SKM-1 treated with dmso at 0.1 percent for 144 hours (cell line): ENCODE measurements at regions not wholly inside any gene's neighbourhood (a gene's known extent, or its start where the extent isn't known, plus 50 kb on each side); places are given as distances from the start of the nearest gene placed in this dataset.

ENCODE experiments used
- DNase-seq: peaks from one replicate; lab custom pipeline; 2025; ENCODE audit not compliant: unreplicated experiment; lab: John Stamatoyannopoulos, UW

DNA sequence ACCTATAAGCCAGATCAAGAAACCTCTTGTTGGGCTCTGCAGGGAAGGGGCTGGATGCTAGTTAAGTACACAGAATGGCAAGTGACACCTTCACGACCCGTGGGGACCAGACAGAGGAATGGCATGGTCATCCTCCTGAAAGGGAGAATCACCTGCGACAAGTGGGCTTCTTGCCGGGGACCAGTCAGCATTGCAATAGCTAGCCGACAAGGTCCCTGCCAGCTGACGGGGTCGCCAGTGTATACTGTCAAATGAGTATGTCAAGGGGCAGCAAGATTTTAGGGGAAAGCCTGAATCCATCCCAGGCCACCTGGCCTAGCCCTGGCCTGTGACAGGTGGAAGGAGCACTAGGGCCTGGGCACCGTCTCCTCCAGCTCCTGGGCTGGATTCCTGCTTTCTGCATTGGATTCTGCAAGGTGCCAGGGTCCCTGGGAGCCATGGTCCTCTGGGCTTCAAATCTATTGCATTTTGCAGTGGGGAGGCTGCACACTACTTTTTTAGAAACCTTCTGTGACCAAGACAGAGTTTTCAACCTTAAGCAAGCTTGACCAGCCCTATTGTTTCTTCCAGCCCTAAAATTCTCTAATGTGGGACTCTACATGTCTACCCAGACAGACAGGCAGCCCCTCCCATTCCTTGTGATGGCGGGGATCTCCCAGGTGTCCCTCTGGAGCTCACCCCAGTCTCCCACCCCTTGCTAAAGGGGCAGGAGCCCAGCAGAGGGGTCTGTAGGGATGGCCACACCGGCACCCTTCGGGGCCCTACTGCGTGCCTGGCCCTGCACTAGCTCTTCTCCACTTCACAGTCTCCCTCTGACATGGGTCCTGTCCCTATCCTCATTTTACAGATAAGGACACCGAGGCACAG lies 178.5 kb downstream of the GLI2 start:
- no peak for DNase-seq

DNA sequence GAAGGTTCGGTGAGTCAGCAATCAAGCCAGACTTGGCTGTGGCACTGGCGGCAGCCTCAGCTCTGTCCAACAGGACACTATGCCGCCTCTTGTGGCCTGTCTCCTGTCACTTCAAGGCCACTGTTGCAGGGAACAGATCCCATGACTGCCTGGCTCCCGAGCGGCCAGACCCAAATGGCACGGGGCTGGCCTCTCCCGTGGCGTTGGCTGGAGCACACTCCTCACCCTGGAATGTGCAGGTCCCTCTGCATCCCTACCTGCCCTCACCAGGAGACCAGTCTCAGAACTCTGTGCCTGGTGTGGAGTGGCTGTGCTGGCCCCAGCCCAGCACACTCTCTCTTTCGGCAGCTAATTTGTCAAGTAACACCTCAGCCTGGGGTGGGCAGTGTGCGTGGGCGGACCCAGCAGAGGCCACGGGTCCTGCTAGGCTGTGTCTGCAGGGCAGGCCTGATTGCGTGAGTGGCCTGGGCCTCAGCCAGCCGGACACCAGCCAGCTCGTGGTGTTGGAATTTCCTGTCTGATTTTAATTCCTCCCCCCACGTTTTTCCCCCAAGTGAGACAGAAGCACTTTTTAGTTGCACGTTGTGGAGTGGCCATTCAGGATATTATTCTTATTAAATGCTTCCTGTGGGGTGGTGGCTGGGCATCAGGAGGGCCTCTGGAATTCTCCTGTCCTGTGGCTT lies 179.3 kb downstream of the GLI2 start:
- DNase-seq = no peak

DNA sequence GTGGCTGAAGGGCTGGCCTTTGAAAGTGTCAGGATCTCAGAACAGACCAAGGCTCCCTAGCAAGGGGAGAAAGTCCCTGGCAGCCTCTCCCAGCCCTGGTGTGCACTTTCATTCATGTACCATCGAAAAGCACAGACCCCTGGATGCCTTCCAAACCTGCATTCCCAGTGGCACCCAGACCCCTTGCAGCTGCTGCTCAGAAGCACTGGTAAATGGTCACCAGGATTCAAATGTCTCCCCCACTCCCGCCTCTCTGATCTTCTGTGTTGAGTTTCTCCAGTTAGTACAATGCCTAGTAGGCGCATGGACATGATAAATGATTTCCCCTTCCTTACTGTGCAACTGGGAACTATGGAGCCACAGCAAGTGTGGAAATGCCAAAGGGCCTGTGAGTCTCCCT lies 180.0 kb downstream of the GLI2 start:
- no peak for DNase-seq

GRCh38 chr2:120916446-120916845 lies 180.8 kb downstream of the GLI2 start:
- no peak for DNase-seq

DNA sequence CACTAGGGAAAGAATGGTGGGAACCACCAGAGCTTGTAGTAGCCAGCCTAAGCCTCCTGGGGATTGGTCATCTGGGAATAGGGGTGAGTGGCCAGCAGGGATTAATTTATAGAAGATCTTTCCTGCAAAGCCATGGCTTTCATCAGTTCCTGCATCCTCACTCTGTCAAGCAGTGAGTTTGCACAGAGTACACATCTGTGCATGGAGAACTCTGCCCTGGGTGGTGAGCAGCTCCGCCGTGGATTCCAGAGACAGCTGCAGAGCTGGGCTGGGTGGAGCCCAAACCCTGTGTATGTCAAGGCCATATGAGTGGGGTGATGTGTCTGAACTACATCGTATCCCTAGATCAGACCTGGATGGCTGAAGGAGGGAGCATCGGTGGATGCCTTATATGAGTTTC lies 182.2 kb downstream of the GLI2 start:
- no peak for DNase-seq

DNA sequence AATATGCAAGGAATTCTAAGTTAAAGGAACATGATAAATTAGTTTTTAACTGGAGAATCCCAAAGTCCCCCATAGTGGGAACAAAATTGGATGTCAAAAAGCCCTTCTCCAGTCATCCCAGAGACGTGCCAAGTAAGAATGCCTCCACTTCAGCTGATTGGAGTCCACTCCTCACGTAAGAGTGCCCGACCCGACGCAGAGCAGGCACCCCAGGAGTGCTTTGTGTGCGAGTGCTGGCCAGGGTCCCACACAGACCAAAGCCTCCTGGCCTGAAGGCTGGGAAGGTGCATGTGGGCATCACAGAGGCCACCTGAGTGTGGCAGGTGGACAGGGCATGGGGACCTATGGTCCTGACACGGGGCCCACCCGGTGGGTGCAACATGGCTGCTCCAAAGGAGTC lies 183.5 kb downstream of the GLI2 start:
- no peak for DNase-seq

DNA sequence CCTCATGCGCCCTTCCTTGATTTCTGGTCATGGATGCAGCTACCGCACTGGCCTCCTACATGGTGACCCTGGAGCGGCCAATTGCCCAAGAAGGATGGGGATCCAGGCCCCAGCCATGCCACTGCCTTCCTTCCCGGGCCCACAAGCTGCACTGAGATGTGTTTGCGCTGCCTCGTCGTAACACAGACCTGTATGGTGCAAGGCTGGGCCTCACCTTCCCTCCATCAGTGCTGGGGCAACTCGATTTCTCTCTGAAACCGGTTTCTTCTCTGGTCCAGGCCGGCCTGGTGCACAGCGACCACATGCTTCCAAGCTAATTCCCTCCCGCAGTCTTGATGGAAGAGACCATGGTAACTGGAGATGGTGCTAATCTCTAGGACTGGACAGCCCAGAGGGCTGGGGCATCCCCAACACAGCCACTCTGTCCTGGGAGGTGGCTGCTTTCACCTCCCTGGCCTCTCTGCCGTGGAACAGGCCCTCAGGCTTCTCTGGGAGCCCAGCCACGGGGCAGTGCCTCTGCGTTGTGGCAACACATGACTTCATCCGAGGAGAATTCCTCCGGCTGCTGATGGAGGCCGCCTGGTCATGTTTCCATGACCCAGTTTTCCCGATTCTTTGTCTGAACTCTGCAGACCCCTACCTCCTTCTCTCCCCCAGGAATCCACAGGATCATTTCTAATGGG lies 184.2 kb downstream of the GLI2 start:
- DNase-seq = no peak

DNA sequence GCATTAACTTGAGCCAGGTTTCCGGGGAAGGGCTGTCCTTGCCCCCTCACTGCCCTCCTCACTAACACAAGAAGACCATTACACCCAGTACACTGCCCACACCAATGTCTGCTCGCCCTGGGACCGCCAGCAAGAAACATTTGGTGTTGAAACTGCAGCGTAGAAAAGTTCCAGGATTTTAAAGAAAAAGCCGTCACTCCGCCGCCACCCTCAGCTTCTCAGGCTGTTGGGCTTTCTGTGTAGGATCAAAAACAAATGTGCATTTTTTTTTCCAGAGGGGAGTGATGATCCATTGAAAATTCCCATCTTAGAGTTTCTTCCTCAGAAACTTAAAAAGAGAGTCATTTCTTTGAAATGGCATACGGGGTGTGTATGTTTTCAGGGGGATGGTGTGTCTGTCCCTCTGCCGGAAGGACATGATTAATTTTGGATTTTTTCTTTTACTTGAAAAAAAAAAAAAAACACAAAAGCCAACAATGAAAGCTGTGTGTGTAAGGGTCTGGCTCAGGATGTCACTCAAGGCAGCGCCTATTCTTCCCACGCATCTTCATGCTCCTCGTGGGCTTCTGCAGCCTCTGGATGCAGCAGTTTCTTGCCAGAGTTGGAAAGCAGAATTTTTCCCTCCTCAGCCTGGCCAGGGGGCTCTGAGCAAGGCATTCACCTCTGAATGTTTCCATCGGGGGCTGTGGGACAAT lies 184.9 kb downstream of the GLI2 start:
- DNase-seq = no peak

GRCh38 chr2:120921457-120921856 lies 185.8 kb downstream of the GLI2 start:
- DNase-seq = no peak

DNA sequence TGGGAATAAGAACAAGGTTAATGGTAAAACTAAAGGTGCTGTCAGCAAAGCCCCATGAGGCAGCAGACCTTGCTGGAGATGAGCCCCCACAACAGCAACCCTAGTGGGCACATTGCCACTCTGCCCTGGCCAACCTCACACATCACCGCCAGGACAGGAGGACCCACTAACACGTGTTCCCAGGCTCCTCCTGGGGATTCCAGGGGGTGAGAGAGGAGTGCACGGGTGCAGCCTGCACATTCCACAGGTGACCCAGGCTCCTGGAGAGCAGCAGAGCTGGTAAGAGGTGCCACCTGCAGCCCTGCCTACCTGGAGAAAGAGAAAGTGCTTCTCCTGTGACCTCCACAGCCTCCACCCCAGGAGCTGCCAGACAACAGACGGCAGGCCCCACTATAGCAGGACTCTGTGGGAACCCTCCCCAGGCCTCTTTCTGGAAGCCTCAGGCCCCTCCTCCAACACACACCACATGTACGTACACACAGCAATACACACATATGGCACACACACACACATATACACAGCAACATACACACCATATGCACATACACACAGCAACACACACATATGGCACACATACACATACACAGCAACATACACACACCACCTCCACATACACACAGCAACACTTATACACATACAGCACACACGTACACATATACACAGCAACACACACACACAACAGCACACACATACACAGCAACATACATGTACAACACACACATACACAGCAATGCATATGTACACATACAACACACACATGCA lies 187.1 kb downstream of the GLI2 start:
- DNase-seq = no peak

GRCh38 chr2:120923426-120923825 lies 187.8 kb downstream of the GLI2 start:
- DNase-seq = no peak

DNA sequence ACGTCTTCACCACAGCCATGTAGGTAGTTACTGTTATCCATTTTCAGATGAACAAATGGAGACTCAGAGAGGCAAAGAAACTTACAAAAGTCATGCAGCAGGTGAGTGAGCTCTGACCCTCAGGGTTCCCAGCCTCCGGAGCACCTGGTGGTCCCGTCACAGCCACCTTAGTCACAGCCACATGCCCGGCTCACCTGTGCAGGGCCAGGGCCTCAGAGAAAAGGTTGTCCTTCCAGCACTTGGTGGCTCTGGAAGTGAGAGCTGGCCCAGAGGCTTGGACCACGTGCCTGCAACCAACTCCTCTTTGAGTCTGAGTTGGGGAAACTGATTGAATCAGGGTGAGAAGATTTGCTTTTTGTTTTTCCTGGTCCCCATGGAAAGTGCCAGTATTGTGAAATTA lies 189.3 kb downstream of the GLI2 start:
- no peak for DNase-seq

GRCh38 chr2:120926463-120927264 lies 191.0 kb downstream of the GLI2 start:
- DNase-seq = no peak

DNA sequence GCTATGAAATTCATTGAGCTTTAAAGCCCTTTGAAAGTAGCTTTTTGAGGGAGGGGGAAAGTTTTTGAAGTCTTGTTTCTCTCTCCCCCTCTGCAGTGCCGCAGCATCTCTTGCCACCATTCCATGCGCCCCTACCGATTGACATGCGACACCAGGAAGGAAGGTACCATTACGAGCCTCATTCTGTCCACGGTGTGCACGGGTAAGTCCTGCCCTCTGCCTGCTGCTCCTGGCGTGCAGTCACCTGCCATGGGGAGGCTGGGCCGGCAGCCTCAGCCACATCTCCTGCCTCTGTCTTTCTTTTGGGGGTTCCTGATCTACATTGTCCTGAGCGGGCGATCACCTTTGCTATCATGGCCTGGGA lies 191.6 kb downstream of the GLI2 start:
- DNase-seq = no peak

DNA sequence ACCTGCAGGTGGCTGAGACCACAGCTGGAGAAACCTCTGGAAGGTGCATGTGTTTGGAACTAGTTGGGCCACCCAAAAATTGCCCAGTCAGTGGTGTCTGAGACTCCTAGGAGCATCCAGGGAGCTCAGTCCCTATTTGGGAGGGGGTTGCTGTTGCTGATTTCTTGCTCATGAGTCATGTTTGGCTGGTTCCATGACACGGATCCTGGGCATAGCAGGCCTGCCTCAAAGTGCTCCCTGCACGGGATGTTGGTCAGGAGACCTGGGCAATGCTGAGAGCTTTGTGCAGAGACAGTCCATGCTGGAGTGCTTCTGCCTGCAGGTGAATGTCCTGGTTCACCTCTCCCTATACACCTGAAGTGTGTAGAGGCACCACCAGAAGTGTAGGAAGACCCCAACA lies 194.2 kb downstream of the GLI2 start:
- no peak for DNase-seq

GRCh38 chr2:120930236-120930635 lies 194.6 kb downstream of the GLI2 start:
- no peak for DNase-seq

GRCh38 chr2:120930864-120931263 lies 195.2 kb downstream of the GLI2 start:
- no peak for DNase-seq

DNA sequence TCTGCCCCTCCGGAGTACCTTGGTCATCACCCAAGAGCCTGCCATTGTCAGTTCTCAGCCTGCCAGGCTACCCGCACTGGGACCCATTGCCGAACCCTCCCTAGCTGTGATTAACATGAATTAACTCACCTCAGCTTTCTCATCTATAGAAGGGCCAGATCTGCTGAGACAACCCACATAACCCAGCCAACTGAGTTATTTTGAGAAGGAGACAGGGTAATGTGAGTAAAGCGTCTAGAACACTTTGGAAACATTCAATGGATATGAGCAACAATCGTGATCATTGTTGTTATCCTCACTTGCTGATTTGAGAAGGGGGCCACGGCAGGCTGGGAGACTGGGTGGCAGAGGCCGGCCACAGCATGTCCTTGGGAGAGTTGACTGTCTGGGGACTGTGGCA lies 196.8 kb downstream of the GLI2 start:
- DNase-seq = no peak

- DNase-seq = no peak
Observed at GRCh38 chr2:120932881-120933280, 197.2 kb downstream of the GLI2 start.
